Central memory CD4-positive, alpha-beta T cell (primary cell): ENCODE measurements at regions not wholly inside any gene's neighbourhood (a gene's known extent, or its start where the extent isn't known, plus 50 kb on each side); places are given as distances from the start of the nearest gene placed in this dataset.

Source experiments
- DNase-seq: peaks from one replicate; pipeline ENCODE4 v3.0.0; 2022

- DNase-seq: no peak
Measured at GRCh38 chr6:140871911-140872310, 1260.8 kb upstream of the GJE1 start.

DNA sequence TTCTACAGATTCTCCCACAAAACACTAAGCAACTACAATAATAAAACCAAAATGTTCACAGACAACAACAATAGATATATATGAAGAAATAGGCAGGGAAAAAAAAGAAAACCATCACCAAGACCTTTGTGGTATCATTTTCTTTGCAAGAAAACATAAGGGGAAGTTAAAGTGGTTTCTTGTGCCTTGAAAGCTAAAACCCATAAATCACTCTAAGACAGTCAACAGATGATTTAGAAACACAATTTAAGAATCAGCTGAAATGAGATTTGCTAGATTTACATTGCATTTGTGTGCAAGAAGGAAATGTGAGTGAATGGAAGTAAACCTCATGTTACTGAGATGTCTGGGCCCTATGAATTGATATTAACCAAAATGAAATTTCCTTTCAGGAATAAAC lies 1265.4 kb upstream of the GJE1 start:
- no peak for DNase-seq

DNA sequence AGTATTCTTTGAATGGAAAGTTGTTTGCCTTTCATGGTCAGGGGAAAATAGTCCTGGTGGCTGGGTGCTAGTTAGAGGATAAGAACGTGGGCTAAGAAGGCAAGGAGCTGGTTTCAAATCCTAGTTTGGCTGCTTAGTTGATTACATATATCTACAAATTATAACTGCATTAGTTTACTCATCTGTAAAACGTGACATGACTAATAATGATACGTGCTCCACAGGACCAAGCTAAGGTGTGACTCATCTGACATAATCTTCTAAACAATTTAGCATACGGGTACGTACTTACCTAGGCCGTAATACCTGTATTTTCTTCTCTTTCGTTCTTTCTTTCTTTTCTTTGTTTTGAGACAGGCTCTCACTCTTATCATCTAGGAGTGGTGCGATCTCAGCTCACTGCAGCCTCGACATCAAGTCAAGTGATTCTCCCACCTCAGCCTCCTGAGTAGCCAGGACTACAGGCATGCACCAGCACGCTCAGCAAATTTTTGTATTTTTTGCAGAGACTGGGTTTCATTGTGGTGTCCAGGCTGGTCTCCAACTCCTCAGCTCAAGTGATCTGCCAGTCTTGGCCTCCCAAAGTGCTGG lies 1274.2 kb upstream of the GJE1 start:
- no peak for DNase-seq

DNA sequence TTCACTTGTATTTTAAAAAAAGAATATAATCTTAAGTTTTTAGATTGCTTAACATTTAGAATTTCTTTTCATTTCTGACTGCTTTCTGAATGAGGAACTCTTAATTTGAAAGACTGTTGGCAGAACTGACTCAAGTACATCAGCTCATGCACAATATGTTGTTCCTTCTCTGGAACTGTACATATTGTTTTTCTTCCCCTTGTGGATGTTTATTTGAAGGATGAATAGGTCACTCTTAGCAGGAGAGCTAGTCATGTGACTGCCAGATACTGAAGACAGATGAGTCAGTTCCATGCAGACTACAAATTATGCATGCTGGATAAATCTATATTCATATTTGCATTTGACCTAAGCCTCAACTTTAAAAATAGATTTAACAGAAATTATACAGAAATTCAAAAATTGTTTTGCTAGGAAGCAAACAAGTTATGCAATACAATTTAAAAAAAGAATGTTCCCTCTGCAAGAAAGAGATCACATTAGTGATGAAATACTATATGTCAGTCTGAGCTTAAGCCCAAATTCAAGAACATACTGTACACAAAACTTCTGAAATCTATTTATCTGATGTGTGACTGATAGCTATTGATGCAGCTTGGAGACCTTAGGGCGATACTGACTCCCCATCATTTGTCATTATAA lies 1274.9 kb upstream of the GJE1 start:
- no peak for DNase-seq

DNA sequence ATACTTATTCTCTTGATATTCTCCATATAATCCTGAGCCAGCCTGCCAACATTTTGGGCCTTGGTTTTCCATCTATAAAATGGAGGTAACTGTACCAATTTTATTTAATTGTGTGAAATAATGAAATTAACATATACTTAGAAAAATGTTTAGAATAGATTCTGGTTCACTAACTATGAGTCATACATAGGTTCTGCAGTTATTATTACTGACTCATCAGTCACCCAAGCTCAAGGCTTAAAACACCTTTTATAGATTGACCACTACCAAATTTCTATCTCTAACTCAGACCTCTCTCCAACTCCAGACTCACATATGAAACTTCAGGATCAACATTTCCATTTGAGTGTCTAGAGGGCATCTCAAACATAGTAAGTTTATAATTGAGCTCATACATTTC lies 1277.2 kb upstream of the GJE1 start:
- DNase-seq: no peak

- no peak for DNase-seq
Measured at GRCh38 chr6:140854318-140854717, 1278.4 kb upstream of the GJE1 start.

- DNase-seq: no peak
Measured at GRCh38 chr6:140850438-140850837, 1282.3 kb upstream of the GJE1 start.

DNA sequence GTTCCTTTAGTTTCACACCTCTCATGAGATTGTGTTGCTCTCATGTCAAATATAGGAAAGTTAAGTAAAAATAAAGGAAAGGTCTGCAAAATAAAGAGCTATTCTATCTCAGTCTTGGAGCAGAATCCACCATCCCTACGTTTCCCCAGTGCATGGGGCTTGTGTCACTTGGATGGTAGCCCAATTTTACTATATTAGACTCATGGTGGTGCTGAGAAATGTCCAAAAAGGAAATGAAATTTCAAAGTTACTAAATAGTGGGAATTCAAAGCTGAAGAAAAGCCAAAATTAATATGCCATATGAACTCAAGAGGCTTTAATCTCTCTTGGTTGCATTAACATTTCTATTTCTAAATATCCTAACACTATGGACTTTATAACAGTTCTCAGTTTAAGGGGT lies 1283.3 kb upstream of the GJE1 start:
- DNase-seq: no peak

DNA sequence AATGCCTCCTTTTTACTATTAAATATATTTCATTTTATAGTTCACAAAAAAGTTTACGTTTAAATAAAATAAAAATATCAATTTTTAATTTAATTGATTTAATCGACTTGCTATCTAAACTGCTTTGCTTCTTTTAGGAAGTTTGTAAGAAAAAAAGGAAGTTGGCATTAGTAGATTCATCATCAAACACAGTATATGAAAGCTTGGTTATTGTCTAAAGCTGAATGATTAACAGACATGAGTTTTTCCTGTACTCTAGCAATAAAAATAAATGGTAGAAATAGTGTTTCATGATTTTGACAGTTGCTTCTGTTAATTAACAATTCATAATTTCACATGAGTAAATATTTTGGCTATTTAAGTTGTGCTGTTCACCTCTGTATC lies 1285.5 kb upstream of the GJE1 start:
- no peak for DNase-seq

- DNase-seq: no peak
Measured at GRCh38 chr6:140846503-140847261, 1286.0 kb upstream of the GJE1 start.

GRCh38 chr6:140845701-140846100 lies 1287.0 kb upstream of the GJE1 start:
- DNase-seq: no peak

- no peak for DNase-seq
Measured at GRCh38 chr6:140844167-140844566, 1288.6 kb upstream of the GJE1 start.

GRCh38 chr6:140833408-140833807 lies 1299.3 kb upstream of the GJE1 start:
- no peak for DNase-seq

- DNase-seq: no peak
Measured at GRCh38 chr6:140830666-140831065, 1302.1 kb upstream of the GJE1 start.

DNA sequence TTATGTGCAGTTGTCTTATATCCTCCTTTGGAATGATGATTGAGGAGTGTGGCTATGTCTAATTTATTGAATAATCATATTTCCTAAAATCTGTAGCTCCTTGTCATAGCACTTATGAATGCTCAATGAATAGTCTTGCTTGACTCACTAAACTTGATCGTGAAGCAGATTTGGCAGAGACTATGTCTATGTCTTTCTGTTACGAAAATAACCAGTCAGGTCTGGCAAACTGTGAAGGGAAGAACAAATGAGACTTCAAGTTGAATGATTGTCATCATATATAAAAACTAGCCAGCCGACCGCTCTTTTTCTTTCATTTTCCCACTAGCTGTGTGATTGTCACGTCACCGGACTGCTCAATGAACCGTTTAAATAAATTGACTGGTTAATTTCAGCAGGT lies 1303.9 kb upstream of the GJE1 start:
- DNase-seq: no peak

DNA sequence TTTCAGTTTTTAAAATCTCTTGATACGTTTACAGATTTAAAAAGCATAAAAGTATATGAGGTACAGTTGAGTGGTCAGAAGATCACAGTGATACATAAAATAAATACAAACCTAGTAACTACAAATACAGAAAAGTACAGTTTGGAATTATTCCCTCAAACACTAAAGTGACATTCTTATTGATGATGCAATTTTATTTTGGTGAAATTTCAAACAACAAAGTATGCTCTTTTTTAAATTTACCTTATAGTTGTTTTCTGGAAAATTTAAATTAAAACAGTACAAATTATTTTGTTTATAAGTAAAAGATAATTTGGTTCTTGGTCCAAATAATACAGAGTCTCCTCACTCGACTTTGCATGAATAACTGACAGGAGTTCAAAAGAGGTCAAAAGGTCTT lies 1305.1 kb upstream of the GJE1 start:
- no peak for DNase-seq

DNA sequence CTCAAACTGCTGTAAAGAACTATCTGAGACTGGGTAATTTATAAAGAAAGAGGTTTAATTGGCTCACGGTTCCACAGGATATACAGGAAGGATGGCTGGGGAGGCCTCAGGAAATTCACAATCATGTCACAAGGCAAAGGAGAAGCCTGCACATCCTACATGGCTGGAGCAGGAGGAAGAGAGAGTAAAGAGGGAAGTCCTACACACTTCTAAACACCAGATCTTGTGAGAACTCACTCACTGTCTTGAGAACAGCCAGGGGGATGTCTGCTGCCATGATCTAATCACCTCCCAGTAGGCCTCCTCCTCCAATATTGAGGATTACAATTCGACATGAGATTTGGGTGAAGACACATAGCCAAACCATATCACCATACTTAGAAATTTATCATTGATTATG lies 1307.0 kb upstream of the GJE1 start:
- DNase-seq: no peak

DNA sequence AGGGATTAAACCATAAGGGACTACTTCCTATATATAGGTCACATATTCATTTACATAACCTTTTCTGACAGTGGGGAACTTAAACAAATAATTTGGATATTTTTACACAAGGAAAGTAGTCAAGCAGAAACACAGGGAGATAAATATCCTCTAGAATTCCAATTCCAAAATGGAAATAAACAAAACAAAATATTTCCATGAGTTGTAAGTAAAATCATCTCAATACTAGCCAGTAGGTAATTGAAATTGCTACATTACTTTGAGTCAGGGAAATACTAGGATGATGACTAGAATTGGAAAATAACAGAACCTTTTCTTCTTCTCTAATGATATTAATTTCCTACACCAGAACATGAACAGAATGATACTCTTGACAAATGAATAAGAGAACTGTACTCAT lies 1308.1 kb upstream of the GJE1 start:
- DNase-seq: no peak

DNA sequence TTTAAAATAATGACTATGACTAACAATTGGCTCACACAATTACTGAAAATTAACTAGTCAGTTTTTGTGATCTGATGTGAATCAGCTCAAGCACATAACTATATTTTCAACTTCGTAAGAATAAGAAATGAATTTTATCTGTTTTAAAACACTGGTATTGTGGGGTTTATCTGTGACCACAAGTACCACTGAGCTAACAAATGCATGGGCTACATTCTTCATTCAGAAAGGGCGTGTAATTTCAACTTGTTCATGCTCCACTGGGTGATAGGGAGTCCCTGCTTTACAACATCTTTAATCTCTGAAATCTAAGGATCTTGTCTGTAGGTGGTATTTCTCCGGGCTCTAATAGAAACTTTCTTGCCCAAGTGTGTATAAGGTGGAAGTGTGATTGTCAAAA lies 1311.5 kb upstream of the GJE1 start:
- no peak for DNase-seq

GRCh38 chr6:140817176-140817575 lies 1315.5 kb upstream of the GJE1 start:
- no peak for DNase-seq

DNA sequence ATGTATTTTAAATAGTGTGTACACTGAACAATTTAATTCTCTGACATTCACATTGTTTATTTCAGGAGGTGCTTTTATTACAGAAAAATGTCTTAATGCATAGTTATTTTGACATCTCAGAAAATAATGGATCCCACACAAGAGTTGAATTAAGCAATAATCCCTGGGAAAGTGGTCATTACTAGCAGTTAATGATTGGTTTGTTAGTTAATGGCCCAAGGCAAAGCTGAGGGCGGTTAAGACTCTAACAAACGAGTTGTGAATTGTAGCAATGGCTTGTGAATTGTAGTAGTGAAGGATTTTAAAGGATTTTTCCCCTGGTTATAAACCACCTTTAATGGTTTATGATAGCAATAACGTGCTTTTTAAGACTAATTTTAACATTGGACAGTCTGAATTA lies 1316.0 kb upstream of the GJE1 start:
- DNase-seq: no peak

- no peak for DNase-seq
Measured at GRCh38 chr6:140812636-140813035, 1320.1 kb upstream of the GJE1 start.

GRCh38 chr6:140811642-140812041 lies 1321.1 kb upstream of the GJE1 start:
- DNase-seq: no peak

DNA sequence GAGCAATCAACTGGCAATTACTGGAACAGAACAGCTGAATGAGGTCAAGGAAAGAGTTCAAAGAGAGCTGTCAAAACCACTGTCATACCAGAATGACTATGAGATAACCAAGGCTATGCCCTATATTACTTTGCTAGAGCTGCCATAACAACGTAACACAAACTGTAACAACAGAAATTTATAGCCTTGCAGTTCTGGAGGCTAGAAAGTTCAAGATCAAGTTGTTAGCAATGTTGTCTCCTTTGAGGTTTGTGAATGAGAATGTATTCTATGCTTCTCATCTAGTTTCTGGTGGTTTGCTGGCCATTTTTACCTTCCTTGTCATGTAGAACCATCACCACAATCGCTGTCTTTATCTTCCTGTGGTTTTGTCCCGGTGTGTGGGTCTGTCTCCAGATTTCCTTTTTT lies 1323.0 kb upstream of the GJE1 start:
- DNase-seq: no peak

DNA sequence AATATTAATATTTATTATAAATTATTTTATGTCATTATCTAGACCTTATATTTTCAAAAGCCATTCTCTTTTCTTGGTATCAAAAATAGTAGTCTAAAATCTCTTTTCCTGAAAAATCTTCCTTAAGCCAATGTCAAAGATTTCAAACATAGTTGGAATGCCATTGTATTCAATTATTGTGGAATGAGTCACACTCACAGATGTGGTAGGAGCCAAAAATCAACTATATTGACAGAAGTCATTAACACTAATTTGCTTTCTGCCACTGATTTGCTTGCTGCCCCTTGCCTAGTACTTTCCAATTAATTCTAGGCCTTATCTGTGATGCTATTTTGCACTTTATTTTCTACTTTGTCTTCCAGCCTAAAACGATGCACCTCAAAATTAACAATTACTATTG lies 1326.3 kb upstream of the GJE1 start:
- no peak for DNase-seq
